SK-N-SH (cell line): ENCODE measurements at regions not wholly inside any gene's neighbourhood (a gene's known extent, or its start where the extent isn't known, plus 50 kb on each side); places are given as distances from the start of the nearest gene placed in this dataset.

Source experiments
- NRF1 ChIP-seq: IDR thresholded peaks from 2 replicates; pipeline ENCODE4 v1.6.1; 2012; ENCODE audit warnings: low read depth, mild to moderate bottlenecking, low read length
- TF ChIP-seq, protein P1 (sequence below): fragments of 200-600 bp; sonication (generic); IDR thresholded peaks from 2 replicates; pipeline ENCODE4 v1.6.1; 2017; ENCODE audit warnings: antibody characterized with exemption, mild to moderate bottlenecking, moderate library complexity
- TF ChIP-seq, protein P2 (sequence below): IDR thresholded peaks from 2 replicates; pipeline ENCODE4 v1.4.0; 2012; ENCODE audit warnings: low read depth, borderline replicate concordance
- TF ChIP-seq, protein P3 (sequence below): fragments of 150-350 bp; IDR thresholded peaks from 2 replicates; pipeline ENCODE4 v1.6.1; 2017; ENCODE audit warnings: antibody characterized with exemption, low read length, low read depth, borderline replicate concordance

DNA sequence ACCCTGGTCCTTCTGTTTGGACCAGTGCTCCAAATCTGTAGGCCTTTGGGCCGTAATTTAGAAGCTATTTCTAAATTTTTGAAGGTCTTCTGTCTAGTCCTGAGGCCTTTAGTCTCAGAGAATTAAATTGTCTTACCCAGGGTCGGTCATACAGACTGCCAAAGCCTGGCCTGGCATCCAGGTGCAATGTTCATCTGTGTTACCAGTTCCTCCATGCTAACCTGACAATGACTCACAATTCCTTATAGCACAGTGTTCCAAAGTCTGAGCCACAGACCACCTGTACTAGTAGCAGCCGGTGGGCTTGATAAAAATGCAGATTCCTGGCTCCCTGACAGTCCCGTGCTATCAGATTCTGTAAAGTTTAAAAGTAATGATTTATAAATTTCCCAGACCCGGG lies 77.7 kb upstream of the MAP4K3 start:
- no peak for TF ChIP-seq NRF1
- TF ChIP-seq, protein P1, sequence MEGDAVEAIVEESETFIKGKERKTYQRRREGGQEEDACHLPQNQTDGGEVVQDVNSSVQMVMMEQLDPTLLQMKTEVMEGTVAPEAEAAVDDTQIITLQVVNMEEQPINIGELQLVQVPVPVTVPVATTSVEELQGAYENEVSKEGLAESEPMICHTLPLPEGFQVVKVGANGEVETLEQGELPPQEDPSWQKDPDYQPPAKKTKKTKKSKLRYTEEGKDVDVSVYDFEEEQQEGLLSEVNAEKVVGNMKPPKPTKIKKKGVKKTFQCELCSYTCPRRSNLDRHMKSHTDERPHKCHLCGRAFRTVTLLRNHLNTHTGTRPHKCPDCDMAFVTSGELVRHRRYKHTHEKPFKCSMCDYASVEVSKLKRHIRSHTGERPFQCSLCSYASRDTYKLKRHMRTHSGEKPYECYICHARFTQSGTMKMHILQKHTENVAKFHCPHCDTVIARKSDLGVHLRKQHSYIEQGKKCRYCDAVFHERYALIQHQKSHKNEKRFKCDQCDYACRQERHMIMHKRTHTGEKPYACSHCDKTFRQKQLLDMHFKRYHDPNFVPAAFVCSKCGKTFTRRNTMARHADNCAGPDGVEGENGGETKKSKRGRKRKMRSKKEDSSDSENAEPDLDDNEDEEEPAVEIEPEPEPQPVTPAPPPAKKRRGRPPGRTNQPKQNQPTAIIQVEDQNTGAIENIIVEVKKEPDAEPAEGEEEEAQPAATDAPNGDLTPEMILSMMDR, result no peak
- TF ChIP-seq, protein P2, sequence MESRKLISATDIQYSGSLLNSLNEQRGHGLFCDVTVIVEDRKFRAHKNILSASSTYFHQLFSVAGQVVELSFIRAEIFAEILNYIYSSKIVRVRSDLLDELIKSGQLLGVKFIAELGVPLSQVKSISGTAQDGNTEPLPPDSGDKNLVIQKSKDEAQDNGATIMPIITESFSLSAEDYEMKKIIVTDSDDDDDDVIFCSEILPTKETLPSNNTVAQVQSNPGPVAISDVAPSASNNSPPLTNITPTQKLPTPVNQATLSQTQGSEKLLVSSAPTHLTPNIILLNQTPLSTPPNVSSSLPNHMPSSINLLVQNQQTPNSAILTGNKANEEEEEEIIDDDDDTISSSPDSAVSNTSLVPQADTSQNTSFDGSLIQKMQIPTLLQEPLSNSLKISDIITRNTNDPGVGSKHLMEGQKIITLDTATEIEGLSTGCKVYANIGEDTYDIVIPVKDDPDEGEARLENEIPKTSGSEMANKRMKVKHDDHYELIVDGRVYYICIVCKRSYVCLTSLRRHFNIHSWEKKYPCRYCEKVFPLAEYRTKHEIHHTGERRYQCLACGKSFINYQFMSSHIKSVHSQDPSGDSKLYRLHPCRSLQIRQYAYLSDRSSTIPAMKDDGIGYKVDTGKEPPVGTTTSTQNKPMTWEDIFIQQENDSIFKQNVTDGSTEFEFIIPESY, result no peak
- TF ChIP-seq, protein P3, sequence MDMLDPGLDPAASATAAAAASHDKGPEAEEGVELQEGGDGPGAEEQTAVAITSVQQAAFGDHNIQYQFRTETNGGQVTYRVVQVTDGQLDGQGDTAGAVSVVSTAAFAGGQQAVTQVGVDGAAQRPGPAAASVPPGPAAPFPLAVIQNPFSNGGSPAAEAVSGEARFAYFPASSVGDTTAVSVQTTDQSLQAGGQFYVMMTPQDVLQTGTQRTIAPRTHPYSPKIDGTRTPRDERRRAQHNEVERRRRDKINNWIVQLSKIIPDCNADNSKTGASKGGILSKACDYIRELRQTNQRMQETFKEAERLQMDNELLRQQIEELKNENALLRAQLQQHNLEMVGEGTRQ, result no peak
